ENCODE measurements at regions not wholly inside any gene's neighbourhood (a gene's known extent, or its start where the extent isn't known, plus 50 kb on each side); places are given as distances from the start of the nearest gene placed in this dataset.

DNA sequence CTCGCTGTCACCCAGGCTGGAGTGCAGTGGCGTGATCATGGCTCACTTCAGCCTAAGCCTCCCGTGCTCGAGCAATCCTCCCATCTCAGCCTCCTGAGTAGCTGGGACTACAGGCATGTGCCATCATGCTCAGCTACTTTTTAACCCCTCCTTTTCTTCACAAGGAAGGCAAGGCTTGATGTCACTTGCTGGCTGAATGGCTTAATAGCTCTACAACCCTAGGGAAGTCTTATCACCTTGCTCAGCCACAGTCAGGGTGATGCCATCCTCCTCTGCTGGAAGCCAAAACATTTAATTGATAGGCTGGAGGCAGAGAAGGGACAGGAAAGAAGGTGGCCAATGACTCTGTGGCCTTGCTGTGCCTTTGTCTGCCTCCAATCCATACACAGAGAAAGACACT is 131.9 kb downstream of the MED15 start:
- Histone ChIP-seq H4K5ac (ENCODE audit: low read depth, low read length) (no peak overlapping the region), H3K4ac (ENCODE audit: low read depth, low read length) (no peak overlapping the region), H3K9me3 (ENCODE audit: control insufficient read depth, insufficient read depth, low read length) (no peaks in the 10 kb centered on the region), H4K91ac (ENCODE audit: insufficient read depth, low read depth, low read length) (no peak overlapping the region), H2BK15ac (ENCODE audit: low read depth, low read length) (no peak overlapping the region), H3K27me3 (ENCODE audit: control insufficient read depth, insufficient read depth, low read length) (peaks cover 54% of the 10 kb centered on the region), H4K20me1 (ENCODE audit: insufficient read depth, low read length) (no peaks in the 10 kb centered on the region), H2BK20ac (ENCODE audit: low read depth, low read length) (no peak overlapping the region), H3K23ac (ENCODE audit: low read depth, low read length) (no peak overlapping the region), H3K4me2 (ENCODE audit: low read depth, low read length) (no peak overlapping the region), H3K14ac (replicated peaks; ENCODE audit: low read depth, low read length) (no peak overlapping the region), H2AFZ (replicated peaks; ENCODE audit: low read length, poor library complexity) (no peak overlapping the region), H2AK9ac (replicated peaks; ENCODE audit: low read depth, low read length, poor library complexity) (no peak overlapping the region), H3K9ac (ENCODE audit: low read depth, low read length) (no peak overlapping the region), H2BK5ac (ENCODE audit: low read depth, low read length, poor library complexity, severe bottlenecking) (no peak overlapping the region), H2BK120ac (ENCODE audit: low read depth, low read length) (no peak overlapping the region), H3K27ac (ENCODE audit: insufficient read depth, low read length) (no peak overlapping the region), H3K4me1 (ENCODE audit: control insufficient read depth, insufficient read depth, low read length) (no peaks in the 10 kb centered on the region), H4K8ac (ENCODE audit: low read depth in 2 of 2, low read length in 2 of 2) (no peak overlapping the region), H3K9me1 (ENCODE audit: insufficient read depth, low read length) (no peaks in the 10 kb centered on the region), H3K36me3 (ENCODE audit: control insufficient read depth, insufficient read depth, low read length) (no peaks in the 10 kb centered on the region), H2AK5ac (ENCODE audit: low read depth, low read length) (no peak overlapping the region), H3K56ac (ENCODE audit: extremely low read depth, insufficient read depth, low read length) (no peak overlapping the region), H3K18ac (ENCODE audit: low read depth, low read length) (no peak overlapping the region), H3K4me3 (ENCODE audit: insufficient read depth, low read depth, low read length) (no peak overlapping the region), H3K79me1 (ENCODE audit: low read depth in 1 of 2, low read length in 2 of 2) (no peaks in the 10 kb centered on the region)
- ATAC-seq (ENCODE audit: low read depth) (no peak), DNase-seq (no peak)
- intact Hi-C loops (cut with micrococcal nuclease) (no loop called here), in situ Hi-C loops (cut with MboI; ENCODE audit: low sequenced_read_pairs) (no loop called here), dilution Hi-C loops (cut with HindIII; ENCODE audit: low sequenced_read_pairs, unreplicated experiment) (no loop called here)
- CTCF ChIA-PET: no interaction called here
- POLR2A ChIA-PET (ENCODE audit: unreplicated experiment): no interaction called here
- TF ChIP-seq, protein P1, sequence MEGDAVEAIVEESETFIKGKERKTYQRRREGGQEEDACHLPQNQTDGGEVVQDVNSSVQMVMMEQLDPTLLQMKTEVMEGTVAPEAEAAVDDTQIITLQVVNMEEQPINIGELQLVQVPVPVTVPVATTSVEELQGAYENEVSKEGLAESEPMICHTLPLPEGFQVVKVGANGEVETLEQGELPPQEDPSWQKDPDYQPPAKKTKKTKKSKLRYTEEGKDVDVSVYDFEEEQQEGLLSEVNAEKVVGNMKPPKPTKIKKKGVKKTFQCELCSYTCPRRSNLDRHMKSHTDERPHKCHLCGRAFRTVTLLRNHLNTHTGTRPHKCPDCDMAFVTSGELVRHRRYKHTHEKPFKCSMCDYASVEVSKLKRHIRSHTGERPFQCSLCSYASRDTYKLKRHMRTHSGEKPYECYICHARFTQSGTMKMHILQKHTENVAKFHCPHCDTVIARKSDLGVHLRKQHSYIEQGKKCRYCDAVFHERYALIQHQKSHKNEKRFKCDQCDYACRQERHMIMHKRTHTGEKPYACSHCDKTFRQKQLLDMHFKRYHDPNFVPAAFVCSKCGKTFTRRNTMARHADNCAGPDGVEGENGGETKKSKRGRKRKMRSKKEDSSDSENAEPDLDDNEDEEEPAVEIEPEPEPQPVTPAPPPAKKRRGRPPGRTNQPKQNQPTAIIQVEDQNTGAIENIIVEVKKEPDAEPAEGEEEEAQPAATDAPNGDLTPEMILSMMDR (conservative IDR thresholded peaks at IDR 0.05; ENCODE audit: low read depth, low read length): no peak
- TF ChIP-seq MAFK (IDR thresholded peaks at IDR 0.05; ENCODE audit: low read depth, low read length): no peak
- TF ChIP-seq MAZ (IDR thresholded peaks at IDR 0.05; ENCODE audit: borderline replicate concordance, low read depth, low read length): no peak
- TF ChIP-seq NFE2L2 (IDR thresholded peaks at IDR 0.05; ENCODE audit: low read depth, low read length): no peak
- no peak for TF ChIP-seq RAD21 (IDR thresholded peaks at IDR 0.05; ENCODE audit: low read length)
- TF ChIP-seq CEBPB (IDR thresholded peaks at IDR 0.05; ENCODE audit: low read depth, low read length): no peak
- TF ChIP-seq CHD1 (IDR thresholded peaks at IDR 0.05; ENCODE audit: low read depth, low read length): no peak
- no peak for TF ChIP-seq FOS (IDR thresholded peaks at IDR 0.05; ENCODE audit: low read depth, low read length)
- TF ChIP-seq, protein P2, sequence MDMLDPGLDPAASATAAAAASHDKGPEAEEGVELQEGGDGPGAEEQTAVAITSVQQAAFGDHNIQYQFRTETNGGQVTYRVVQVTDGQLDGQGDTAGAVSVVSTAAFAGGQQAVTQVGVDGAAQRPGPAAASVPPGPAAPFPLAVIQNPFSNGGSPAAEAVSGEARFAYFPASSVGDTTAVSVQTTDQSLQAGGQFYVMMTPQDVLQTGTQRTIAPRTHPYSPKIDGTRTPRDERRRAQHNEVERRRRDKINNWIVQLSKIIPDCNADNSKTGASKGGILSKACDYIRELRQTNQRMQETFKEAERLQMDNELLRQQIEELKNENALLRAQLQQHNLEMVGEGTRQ (IDR thresholded peaks at IDR 0.05; ENCODE audit: low read depth, low read length): no peak
- TF ChIP-seq POLR2A (IDR thresholded peaks at IDR 0.05; ENCODE audit: low read depth, low read length): no peak
- TF ChIP-seq RCOR1 (IDR thresholded peaks at IDR 0.05; ENCODE audit: insufficient replicate concordance, low read length): no peak
- TF ChIP-seq RFX5 (IDR thresholded peaks at IDR 0.05; ENCODE audit: low read depth, low read length): no peak
- no peak for TF ChIP-seq BHLHE40 (IDR thresholded peaks at IDR 0.05; ENCODE audit: low read depth, low read length)
- TF ChIP-seq, protein P3, sequence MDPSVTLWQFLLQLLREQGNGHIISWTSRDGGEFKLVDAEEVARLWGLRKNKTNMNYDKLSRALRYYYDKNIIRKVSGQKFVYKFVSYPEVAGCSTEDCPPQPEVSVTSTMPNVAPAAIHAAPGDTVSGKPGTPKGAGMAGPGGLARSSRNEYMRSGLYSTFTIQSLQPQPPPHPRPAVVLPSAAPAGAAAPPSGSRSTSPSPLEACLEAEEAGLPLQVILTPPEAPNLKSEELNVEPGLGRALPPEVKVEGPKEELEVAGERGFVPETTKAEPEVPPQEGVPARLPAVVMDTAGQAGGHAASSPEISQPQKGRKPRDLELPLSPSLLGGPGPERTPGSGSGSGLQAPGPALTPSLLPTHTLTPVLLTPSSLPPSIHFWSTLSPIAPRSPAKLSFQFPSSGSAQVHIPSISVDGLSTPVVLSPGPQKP (IDR thresholded peaks at IDR 0.05; ENCODE audit: borderline replicate concordance, low read depth, low read length): no peak
- no peak for TF ChIP-seq MXI1 (IDR thresholded peaks at IDR 0.05; ENCODE audit: borderline replicate concordance, low read depth, low read length)
- TF ChIP-seq SMC3 (IDR thresholded peaks at IDR 0.05; ENCODE audit: low read depth, low read length): no peak
- WGBS, 2 experiments (ENCODE audit: extremely low coverage in 2 of 2, insufficient read length in 1 of 2): 100% methylated on average over 1 of the region's 4 CpGs; no CpG with 5 or more reads in 1 of the 2 experiments
- BruUV-seq (replicated peaks): no TSS peak
